DND-41 (cell line): ENCODE measurements at regions not wholly inside any gene's neighbourhood (a gene's known extent, or its start where the extent isn't known, plus 50 kb on each side); places are given as distances from the start of the nearest gene placed in this dataset.
"Not testable (repeated sequence)": the region's sequence is repeated elsewhere in the genome, so short reads cannot be mapped to it uniquely, and the experiment has no call there.

Experiments used
- ATAC-seq: fragments of 200-7000 bp; cut with Tn5 transposase; 3 replicates; pipeline ENCODE4 v1.9.1; 2021; ENCODE audit warnings: low read depth; ENCODE audit not compliant: insufficient read depth
- DNase-seq: peaks from one replicate; pipeline ENCODE4 v3.0.0-alpha.2; 2020
- H2AFZ ChIP-seq: 2 replicates; pipeline ENCODE4 v1.6.0; 2012; ENCODE audit warnings: low read depth, low read length
- H3K27ac ChIP-seq: 2 replicates; pipeline ENCODE4 v1.5.1; 2012; ENCODE audit warnings: low read length, inconsistent platforms
- H3K27me3 ChIP-seq: fragments of 200-600 bp; sonication (generic); 2 replicates; pipeline ENCODE4 v1.6.0; 2012; ENCODE audit warnings: low read length, mild to moderate bottlenecking, inconsistent platforms; ENCODE audit not compliant: insufficient read depth, poor library complexity
- H3K36me3 ChIP-seq: 2 replicates; pipeline ENCODE4 v1.5.1; 2012; ENCODE audit warnings: low read length, inconsistent platforms; ENCODE audit not compliant: insufficient read depth
- H3K4me1 ChIP-seq: 2 replicates; pipeline ENCODE4 v1.5.1; 2012; ENCODE audit warnings: mild to moderate bottlenecking, low read length; ENCODE audit not compliant: insufficient read depth
- H3K4me2 ChIP-seq: 2 replicates; pipeline ENCODE4 v1.6.0; 2012; ENCODE audit warnings: mild to moderate bottlenecking, moderate library complexity, low read length, inconsistent platforms; ENCODE audit not compliant: insufficient read depth
- H3K4me3 ChIP-seq, 2 experiments: fragments of 200-600 bp in 1 of 2; shearing (Covaris generic) in 1 of 2; 2 replicates each; pipeline ENCODE4 v1.5.1; 2012 to 2016; ENCODE audit warnings: inconsistent platforms in 2 of 2, low read length in 2 of 2, mild to moderate bottlenecking in 2 of 2, low read depth in 1 of 2, moderate library complexity in 1 of 2
- H3K79me2 ChIP-seq: 2 replicates; pipeline ENCODE4 v1.6.0; 2012; ENCODE audit warnings: low read length, inconsistent platforms; ENCODE audit not compliant: insufficient read depth
- H3K9ac ChIP-seq: 2 replicates; pipeline ENCODE4 v1.6.0; 2012; ENCODE audit warnings: low read depth, mild to moderate bottlenecking, inconsistent platforms, low read length, moderate library complexity
- H3K9me3 ChIP-seq: 2 replicates; pipeline ENCODE4 v1.5.1; 2012; ENCODE audit warnings: low read length, moderate library complexity, mild to moderate bottlenecking, inconsistent platforms; ENCODE audit not compliant: insufficient read depth, severe bottlenecking
- H4K20me1 ChIP-seq: 2 replicates; pipeline ENCODE4 v1.6.0; 2012; ENCODE audit warnings: low read length; ENCODE audit not compliant: insufficient read depth
- CTCF ChIP-seq: IDR thresholded peaks from 2 replicates; pipeline ENCODE4 v1.5.1; 2012; ENCODE audit warnings: borderline replicate concordance, low read length, moderate library complexity, mild to moderate bottlenecking; ENCODE audit not compliant: poor library complexity, severe bottlenecking; ENCODE audit errors: extremely low read depth
- EZH2 ChIP-seq: IDR thresholded peaks from 3 replicates; pipeline ENCODE4 v1.6.1; 2012; ENCODE audit warnings: borderline replicate concordance, low read depth, mild to moderate bottlenecking, moderate library complexity, low read length, inconsistent platforms; ENCODE audit not compliant: severe bottlenecking

DNA sequence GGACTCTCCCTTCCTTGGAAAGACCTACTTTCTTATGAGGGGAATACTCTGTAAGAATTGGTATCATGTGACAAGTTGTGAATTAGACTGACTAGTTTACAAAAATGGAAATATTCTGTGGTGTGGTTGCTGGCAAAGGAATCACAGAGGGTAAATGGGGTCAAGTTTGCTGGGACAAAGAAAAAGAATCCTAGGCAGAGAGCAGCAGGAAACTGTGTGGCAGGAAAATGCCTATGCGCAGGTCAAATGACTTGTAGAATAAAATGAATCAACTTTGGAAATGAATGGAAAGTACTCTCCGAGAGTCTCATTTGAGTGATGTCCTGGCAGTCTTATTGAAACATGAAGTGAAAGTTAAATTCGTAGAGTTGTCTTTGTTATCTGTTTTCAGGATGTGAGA lies 1250.7 kb downstream of the UQCRFS1 start:
- Histone ChIP-seq H3K79me2 (no peaks in the 10 kb centered on the region), H3K9ac (no peak overlapping the region), H3K27ac (no peak overlapping the region), H3K4me3 (no peak overlapping the region), H3K4me1 (no peaks in the 10 kb centered on the region), H4K20me1 (no peaks in the 10 kb centered on the region), H3K36me3 (no peaks in the 10 kb centered on the region), H3K4me2 (no peak overlapping the region), H3K9me3 (no peaks in the 10 kb centered on the region), H2AFZ (no peak overlapping the region), H3K27me3 (peaks cover 2% of the 10 kb centered on the region)
- ATAC-seq, result no peak
- DNase-seq, result no peak
- no peak for TF ChIP-seq CTCF
- TF ChIP-seq EZH2, result no peak

- Histone ChIP-seq H3K4me3 (no peak overlapping the region), H4K20me1 (no peaks in the 10 kb centered on the region), H2AFZ (no peak overlapping the region), H3K4me2 (no peak overlapping the region), H3K9ac (no peak overlapping the region), H3K79me2 (no peaks in the 10 kb centered on the region), H3K27me3 (no peaks in the 10 kb centered on the region), H3K4me1 (no peaks in the 10 kb centered on the region), H3K27ac (no peak overlapping the region), H3K9me3 (no peaks in the 10 kb centered on the region), H3K36me3 (no peaks in the 10 kb centered on the region)
- no peak for TF ChIP-seq EZH2
- no peak for TF ChIP-seq CTCF
- DNase-seq, result no peak
- no peak for ATAC-seq
Measured at GRCh38 chr19:27955485-27956480, 1257.2 kb downstream of the UQCRFS1 start.

DNA sequence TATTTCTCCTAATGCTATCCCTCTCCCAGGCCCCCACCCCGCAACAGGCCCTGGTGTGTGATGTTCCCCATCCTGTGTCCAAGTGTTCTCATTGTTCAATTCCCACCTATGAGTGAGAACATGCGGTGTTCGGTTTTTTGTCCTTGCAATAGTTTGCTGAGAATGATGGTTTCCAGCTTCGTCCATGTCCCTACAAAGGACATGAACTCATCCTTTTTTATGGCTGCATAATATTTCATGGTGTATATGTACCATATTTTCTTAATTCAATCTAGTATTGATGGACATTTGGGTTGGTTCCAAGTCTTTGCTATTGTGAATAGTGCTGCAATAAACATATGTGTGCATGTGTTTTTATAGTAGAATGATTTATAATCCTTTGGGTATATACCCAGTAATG lies 1270.3 kb downstream of the UQCRFS1 start:
- not testable (repeated sequence) for H3K9me3 ChIP-seq, H3K79me2 ChIP-seq, H3K9ac ChIP-seq, DNase-seq, H3K4me3 ChIP-seq, H3K27ac ChIP-seq, ATAC-seq, H3K4me2 ChIP-seq, H2AFZ ChIP-seq, H3K36me3 ChIP-seq, H4K20me1 ChIP-seq, H3K27me3 ChIP-seq, H3K4me1 ChIP-seq

DNA sequence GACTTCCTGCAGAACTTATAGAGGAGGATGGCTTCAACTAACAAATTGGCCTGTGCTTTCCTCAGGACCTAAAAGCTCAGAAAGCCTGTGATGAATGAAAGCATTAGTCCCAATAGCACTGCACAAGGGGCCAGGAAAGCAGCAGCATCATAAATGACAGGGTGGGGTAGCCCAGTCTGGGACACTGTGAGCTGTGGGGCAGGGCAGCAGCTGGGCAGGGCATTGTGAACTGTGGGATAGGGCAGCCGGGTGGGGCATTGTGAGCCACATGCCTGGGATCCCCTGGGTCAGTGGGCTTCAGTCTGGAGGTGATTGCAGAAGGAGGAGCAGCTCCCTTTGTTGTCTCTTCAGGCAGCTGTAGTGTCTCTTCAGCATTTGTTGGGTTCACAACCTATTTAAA lies 1276.8 kb downstream of the UQCRFS1 start:
- H3K36me3 ChIP-seq, result no peaks in the 10 kb centered on the region
- no peak for TF ChIP-seq EZH2
- TF ChIP-seq CTCF, result no peak
- H3K4me2 ChIP-seq, result no peak overlapping the region
- DNase-seq, result no peak
- no peak overlapping the region for H3K4me3 ChIP-seq
- no peak overlapping the region for H3K9ac ChIP-seq
- no peaks in the 10 kb centered on the region for H3K79me2 ChIP-seq
- H4K20me1 ChIP-seq, result no peaks in the 10 kb centered on the region
- no peak overlapping the region for H2AFZ ChIP-seq
- no peaks in the 10 kb centered on the region for H3K4me1 ChIP-seq
- no peaks in the 10 kb centered on the region for H3K27me3 ChIP-seq
- H3K9me3 ChIP-seq, result no peaks in the 10 kb centered on the region
- H3K27ac ChIP-seq, result no peak overlapping the region
- no peak for ATAC-seq
